Fibroblast of gingiva (primary cell): ENCODE measurements at regions not wholly inside any gene's neighbourhood (a gene's known extent, or its start where the extent isn't known, plus 50 kb on each side); places are given as distances from the start of the nearest gene placed in this dataset.

Experiments used
- DNase-seq: peaks from one replicate; pipeline ENCODE4 v3.0.0-alpha.2; 2011; ENCODE audit warnings: low read depth

GRCh38 chr2:118186858-118187254, 98.6 kb downstream of the INSIG2 start:
- DNase-seq, result no peak

GRCh38 chr2:118186110-118186857, 98.0 kb downstream of the INSIG2 start:
- peak; percentile 79 for DNase-seq

GRCh38 chr2:118185210-118186109, 97.2 kb downstream of the INSIG2 start:
- peak; percentile 9 for DNase-seq

GRCh38 chr2:118183381-118183780, 95.1 kb downstream of the INSIG2 start:
- no peak for DNase-seq

- DNase-seq, result no peak
Measured at GRCh38 chr2:118179445-118179844, 91.2 kb downstream of the INSIG2 start.

- DNase-seq, result no peak
Measured at GRCh38 chr2:118177884-118178283, 89.6 kb downstream of the INSIG2 start.

- no peak for DNase-seq
Measured at GRCh38 chr2:118177318-118177717, 89.0 kb downstream of the INSIG2 start.

- no peak for DNase-seq
Measured at GRCh38 chr2:118176601-118177000, 88.3 kb downstream of the INSIG2 start.

- no peak for DNase-seq
Measured at GRCh38 chr2:118171546-118171945, 83.3 kb downstream of the INSIG2 start.

GRCh38 chr2:118169359-118170005, 81.2 kb downstream of the INSIG2 start:
- DNase-seq, result no peak

- DNase-seq, result no peak
Measured at GRCh38 chr2:118168615-118169014, 80.3 kb downstream of the INSIG2 start.

- no peak for DNase-seq
Measured at GRCh38 chr2:118167026-118167425, 78.8 kb downstream of the INSIG2 start.

GRCh38 chr2:118166242-118166641, 78.0 kb downstream of the INSIG2 start:
- no peak for DNase-seq

GRCh38 chr2:118165595-118165994, 77.3 kb downstream of the INSIG2 start:
- no peak for DNase-seq
